ENCODE measurements at regions not wholly inside any gene's neighbourhood (a gene's known extent, or its start where the extent isn't known, plus 50 kb on each side); places are given as distances from the start of the nearest gene placed in this dataset.

DNA sequence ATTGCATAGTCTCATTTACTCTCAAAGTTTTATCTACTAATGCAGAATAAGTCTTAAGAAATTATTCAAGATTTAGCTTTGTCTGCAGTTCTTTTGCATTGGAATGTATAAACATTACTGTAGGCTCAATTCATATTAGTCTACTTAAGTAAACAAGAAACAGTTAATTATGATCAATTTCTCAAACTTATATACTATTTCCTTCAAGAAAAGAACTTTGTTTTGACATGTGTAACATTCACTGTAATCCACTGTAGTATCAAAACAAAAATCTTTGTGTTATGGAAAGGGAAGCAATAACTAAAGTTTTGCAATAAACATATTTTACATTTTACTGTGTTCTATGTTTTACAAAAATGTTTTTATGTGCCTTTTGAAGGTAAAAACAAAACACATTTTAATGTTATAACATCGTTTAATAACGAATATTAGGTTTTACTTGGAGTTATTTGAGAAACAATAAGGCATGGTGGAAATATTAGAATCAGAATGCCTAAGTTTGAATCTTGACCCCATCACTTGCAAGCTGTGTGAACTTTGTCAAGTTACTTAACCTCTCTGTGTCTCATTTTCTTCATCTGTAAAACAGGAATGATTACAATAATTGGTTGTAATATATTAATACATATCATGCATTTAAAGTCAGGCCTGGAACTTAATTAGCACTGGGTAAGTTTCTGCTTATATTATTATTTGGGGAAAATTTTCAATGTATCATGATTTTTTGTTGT is 77.0 kb upstream of the DPH5 start:
- TF ChIP-seq POLR2AphosphoS5 (IDR thresholded peaks at IDR 0.05) (no peak), CTCF (IDR thresholded peaks at IDR 0.05) (no peak)
